HG03354 (cell line): ENCODE measurements at regions not wholly inside any gene's neighbourhood (a gene's known extent, or its start where the extent isn't known, plus 50 kb on each side); places are given as distances from the start of the nearest gene placed in this dataset.

Experiments
- ATAC-seq: cut with Tn5 transposase; IDR thresholded peaks from one replicate; pipeline ENCODE4 v1.9.1; 2021; ENCODE audit warnings: mild to moderate bottlenecking; ENCODE audit not compliant: unreplicated experiment, poor library complexity, severe bottlenecking

DNA sequence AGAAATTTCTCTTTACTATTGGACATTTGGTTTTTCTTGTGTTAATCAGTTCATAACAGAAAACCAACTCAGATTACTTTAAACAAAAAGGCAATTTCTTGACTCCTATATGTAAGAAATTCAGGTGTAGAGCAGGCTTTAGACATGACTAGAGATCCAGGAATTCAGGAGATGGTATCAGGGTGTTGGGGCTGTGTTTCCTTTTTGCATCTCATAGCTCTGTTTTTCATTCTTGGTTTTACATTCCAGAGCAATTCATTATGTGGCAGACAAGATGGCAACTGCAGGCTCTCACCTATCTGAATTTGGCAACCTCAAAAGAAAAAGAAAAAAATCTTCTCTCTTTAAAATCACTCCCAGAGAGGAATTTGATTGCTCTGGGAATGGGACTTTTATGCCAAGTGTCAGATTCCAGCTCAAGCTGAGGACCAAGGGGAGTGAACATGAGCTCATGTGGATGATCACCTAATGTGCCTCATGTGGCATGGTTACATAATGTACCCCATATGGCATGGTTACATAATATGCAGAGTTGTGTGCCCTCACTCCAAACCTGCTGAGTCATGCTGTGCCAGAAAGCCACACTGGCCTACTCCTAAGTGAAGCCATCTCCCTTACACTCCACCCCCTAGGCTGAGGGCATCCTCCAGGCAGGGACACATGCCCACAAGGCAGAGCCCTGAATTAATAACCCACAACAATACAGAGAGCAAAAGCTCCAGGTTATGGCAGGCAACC, 282.7 kb downstream of the MBD2 start:
- no peak for ATAC-seq

DNA sequence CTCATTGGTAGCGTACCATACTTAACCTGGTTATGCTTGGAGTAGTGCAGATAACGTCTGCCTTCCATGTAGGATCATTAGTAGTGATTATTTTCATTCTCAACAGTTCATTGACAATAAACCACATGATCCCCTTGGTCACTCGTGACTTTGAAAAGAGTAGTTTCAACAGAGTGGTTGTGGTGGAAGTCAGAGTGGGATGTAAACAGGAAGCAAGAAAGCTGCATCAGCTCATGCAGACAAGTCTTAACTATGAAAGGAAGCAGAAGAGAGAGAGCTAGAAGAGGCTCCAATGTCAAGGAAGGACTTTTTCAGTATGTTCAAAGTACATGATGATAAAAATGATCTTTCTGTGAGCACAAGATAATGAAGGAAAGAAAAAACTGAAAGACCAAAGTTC, 287.4 kb downstream of the MBD2 start:
- no peak for ATAC-seq

DNA sequence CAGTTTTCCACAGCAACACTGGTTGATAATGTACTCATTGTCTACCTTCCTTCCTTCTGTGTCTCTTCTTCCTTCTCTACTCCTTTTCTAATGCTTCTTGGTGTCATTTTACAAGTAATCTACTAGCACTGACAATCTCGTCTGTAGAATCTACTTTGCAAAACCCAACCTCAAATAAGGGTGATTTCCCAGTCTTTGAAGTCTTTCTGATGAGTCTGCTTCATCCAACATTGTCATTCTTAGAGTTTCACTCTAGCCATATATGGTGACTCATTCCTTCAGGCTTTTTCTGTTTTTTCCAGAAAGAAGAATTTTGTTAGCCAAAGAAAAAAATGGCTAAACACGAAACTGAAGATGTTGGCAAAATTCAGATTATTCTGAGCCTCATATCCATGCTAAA, 288.7 kb downstream of the MBD2 start:
- ATAC-seq, result no peak

DNA sequence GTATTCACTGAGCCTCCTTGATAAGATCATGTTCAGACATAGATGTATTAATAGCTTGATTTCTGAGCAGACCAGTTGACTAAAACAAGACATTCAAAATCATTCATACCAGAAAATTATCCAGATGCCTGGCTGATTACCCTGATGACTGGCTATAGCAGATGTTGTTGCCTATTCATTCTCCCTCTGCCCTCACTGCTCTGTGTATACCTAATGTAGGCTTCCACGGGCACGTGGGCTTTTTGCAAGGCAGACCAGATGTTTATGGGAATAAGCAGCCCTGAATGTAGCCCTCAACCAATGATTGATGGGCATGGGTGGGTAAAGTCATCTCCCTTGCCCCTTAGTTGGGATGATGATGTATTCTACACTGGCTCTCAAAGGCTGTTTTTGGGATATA, 289.1 kb downstream of the MBD2 start:
- ATAC-seq, result no peak

DNA sequence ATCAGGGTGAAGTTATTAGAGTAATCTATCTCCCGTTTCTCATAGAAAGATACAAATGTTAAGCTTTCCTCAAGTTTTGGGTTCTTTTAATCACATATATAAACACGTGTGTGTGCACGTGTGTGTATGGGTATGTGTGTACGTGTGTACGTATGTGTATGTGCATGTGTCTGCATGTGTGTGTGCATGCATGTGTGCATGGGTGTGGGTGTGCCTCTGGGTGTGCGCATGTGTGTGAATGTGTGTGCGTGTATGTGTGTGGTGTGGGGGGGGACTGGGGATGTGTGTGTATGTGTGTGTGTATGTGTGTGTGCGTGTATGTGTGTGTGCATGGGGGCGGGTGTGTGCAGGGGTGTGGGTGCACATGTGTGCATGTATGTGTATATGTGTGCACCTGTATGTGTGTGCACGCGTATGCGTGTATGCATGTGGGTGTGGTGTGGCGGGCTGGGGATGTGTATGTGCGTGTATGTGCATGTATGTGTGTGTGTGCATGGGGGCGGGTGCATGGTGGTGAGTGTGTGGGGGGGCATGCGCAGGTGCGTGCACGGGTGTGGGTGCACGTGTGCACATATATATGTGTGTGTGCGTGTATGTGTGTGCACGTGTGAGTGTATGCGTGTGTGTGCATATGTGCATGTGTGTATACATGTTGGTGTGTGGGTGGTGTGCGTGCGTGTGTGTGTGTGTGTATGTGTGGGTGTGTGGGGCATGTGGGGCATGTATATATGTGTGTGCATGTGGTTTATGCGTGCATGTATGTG, 304.0 kb downstream of the MBD2 start:
- ATAC-seq, result no peak

DNA sequence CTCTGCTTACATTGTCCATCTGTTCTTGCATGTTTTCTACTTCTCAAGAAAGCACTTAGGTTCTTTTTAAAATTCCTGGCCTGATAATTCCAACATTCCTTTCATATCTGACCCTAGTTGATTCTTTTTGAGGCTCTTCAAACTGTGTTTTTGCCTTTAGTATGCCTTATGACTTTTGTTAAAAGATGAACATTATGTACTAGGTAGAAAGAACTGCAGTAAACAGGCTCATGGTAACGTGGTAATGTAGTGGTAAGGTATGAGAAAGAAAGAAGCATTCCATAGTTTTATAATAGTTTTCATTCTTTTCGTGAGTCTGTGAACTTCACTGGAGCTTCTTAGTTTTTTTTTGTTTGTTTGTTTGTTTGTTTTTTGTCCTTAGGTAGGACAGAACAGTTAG, 306.4 kb downstream of the MBD2 start:
- no peak for ATAC-seq

DNA sequence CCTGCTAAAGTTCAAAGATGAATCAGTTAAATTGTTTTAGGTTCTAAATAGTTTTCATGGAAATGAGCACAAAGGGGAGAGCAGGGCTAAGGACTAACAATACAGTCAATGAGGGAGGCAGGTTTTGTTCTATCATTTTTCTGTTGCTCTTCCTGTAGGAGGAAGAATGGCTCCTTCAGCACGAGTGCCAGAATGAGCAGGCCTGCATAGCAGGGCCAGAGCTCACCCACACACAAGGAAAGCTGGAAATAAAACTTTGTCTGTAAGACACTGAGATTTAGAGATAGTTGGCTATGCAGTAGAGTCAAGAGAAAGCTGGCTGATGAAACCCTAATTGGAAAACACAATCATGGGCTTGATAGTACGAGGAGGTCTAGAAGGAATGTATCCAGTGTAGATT, 313.3 kb downstream of the MBD2 start:
- ATAC-seq, result no peak

DNA sequence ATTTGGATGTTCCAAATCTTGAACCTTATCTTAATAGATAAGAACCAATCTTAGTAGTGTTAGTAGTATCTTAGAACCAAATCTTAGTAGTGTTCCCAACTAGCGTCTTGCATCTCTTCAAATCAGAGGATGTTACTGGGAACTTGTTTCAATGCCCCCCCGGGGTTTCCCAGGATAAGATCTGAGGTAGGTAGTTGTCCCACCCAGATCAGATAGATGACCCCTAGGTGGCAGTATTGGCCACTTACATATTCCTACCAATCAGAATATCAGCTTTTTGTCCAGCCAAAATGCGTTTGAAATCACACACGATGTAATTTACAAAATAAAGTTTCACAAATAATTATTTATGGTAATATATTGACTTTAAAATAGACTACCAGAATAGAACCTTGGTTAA, 314.8 kb downstream of the MBD2 start:
- no peak for ATAC-seq

DNA sequence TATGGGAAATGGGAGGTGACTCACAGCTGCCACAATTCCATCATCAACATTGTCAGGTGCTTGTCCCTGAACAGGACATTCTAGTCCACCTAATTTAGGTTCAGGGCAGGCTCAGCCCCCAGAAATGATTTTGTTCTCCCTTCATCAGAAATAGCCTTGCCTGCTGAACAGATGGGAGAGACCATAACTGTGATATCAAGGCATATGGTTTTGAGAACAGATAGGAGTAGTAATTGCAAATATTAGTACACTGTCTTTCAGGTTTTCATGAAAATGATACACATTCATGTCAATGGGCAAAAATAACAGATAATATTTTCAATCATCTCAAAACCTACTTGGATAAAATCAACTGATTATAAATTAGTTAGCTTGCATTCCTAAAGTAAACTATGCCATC, 316.5 kb downstream of the MBD2 start:
- ATAC-seq, result no peak

DNA sequence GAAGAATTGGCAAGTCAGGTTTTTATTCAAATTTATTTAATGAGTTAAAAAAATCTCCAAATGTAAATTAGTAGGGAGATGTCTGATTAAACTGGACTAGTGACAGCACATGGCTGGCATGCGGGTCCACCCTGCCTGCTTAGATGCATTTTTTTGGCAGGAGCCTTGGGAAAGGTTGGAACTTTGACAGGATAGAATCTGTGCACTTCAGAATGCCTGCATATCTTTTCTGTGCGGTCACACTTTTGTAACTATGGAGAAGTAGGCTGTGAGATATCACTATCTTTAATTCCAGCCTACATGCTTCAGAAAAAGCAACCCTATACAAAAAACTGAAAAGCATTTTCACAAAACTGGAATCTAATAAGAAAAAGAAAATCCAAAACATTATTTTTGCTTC, 317.8 kb downstream of the MBD2 start:
- no peak for ATAC-seq

DNA sequence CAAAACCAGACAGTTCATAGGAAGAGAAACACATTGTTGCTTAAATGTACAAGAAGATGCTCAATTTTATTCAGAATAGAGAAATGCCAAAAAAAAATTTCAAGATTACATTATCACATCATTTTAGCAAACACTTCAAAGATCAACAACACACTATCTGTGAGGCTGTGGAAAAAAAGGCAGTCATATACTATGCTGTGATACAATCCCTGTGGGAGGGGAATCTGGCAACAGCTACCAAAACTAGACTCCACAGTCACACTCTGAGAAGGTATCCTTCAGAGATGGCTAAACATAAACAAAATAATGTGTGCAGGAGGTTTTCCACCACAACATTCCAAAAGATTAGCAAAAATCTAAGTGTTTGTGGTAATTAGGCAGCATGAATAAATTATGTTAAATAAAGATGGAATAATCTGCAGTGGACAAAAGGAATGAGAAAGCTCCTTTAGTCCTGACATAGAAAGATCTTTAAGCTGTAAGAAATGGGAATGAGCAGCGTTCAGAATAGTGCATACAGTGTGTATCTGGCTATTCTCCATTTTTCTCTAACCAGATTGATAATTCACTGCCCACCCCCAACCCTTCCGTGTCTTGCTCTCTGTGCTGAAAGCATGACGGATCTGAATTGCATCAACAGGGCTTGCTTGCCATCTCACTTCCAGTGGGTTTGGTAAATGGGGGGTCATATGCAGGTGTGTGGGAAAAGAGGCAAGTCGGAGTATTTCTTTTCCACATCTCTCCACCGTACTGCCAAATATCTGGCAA, 329.6 kb downstream of the MBD2 start:
- ATAC-seq, result no peak

DNA sequence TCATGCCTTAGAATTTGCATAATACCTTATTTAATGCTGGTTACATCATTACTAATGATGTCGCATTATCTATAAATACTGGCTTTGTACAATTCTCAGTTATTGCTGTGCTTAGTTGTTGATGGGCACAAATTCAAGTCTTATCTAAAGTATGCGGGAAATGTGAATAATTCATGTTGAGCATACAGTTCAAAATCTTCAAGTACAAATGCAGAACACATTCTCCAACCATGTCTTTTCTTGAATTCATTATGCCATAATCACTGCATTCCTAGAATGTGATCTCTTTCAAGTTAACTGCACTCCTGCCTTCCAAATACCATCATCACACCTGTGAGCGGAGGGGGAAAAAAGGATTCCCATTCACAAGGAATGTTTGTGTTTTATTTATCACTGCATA, 337.0 kb downstream of the MBD2 start:
- ATAC-seq, result no peak

DNA sequence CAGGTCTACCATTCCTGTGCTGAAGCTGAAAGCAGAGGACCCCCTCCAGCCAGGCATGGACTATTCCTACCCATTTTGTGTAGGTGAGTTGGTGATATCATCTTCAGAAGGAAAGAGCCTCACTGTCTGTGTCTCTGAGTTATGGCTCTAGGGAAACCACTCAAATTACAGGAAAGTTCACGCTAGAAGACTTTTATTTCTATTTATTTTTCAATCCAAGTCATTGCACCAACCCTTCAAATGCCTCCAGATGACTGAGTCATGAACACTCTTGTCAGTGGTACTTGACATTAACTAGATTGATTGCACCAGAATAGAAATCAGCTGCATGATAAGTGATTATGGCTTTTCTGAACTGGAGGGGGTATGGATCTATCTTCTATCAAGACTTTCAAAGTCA, 338.4 kb downstream of the MBD2 start:
- ATAC-seq, result no peak

DNA sequence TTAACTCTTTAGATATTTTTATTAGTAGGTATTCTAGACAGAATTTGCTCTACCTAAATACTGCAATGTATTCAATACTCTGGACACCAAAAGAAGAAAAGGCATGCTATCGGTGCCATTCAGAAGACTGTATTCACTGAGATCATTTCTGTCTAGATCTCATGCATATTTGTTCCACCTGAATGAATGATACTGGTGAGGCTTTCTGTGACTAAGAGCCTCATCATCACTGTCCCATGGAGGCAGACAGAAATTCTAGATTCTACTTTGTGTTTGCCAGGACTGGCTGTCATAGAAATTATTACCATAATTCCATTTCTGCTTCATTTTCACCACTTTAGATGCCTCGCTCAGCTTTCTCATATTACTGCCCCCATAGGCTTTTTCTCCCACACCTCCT, 340.7 kb downstream of the MBD2 start:
- ATAC-seq, result no peak

DNA sequence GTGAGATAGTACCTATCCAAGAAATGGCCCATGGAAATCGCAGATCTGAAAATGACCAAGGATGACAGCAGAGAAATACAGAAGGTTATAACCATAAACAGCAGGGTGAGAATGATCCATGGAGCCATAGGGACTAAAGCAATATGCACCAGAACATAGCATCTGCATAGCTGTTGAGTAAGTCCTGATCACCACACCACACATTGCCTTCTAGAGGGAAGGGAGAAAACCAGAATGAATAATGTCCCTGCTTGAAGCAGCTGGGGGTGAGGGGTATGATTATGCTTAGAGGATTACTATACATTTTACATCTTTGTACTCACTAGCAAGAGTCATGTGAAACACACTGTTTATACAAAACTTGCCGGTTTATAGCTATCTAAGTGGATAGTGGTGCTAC, 350.4 kb downstream of the MBD2 start:
- no peak for ATAC-seq

DNA sequence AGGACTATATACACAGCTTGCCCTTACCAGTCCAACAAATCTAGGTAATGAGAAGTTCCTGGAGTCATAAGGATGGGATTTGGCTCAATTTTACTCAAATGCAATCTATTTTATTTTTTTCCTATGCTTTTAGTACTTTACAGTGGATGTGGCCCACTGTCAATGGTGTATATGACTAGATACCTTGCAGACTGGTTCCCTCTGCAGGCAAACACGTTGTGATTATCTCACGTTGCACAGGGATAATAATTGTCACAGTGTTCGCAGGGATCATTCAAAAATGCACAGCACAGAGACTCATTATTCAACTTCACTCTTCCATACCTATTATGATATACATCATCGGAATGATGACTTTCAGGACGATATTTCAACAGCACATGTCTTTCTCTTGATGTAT, 359.7 kb downstream of the MBD2 start:
- ATAC-seq, result no peak

DNA sequence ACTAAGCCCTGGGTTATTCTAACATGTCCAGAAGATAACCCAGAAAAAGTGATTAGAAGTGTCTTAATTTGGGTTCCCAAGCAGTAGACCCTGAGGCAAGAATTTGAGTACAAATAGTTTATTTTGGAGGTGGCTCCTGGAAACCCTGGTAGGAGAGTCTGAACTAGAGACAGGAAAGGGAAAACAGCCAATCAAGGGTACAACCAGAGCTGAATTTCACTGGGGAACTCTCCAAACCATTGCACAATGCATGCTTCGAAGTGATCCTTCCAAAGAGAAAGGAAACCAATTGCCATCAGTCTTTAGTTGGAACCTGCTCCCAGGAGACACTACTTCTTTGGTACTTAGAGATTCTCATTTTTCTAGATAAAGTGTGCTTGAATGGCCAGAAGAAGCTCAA, 361.5 kb downstream of the MBD2 start:
- ATAC-seq, result no peak

DNA sequence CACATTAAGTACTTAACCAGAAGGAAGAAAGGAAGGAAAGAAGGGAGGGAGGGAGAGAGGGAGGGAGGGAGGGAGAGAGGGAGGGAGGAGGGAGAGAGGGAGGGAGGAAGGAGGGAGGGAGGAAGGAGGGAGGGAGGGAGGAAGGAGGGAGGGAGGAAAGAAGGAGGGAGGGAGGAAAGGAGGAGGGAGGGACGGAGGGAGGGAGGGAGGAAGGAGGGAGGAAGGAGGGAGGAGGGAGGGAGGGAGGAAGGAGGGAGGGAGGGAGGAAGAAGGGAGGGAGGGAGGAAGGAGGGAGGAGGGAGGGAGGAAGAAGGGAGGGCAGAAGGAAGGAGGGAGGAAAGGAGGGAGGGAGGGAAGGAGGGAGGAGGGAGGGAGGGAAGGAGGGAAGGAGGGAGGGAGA, 363.3 kb downstream of the MBD2 start:
- ATAC-seq, result no peak

DNA sequence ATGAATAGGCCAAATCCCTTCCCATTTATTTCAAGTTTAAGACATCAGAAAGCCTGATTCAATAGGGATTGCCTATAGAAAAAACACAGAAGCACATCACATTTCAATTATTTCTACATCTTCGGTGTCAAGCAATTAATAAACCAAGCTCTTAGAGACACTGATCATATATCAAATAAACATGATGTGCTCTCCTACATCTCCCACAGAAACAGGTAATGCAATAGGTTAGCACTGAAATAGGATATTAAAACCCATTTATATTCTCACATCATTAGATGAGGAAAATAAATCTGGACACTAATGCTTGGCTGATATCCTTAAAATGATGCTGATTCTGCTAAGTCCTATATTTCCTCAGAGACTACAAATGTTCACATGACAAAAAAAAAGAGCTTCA, 364.7 kb downstream of the MBD2 start:
- no peak for ATAC-seq

DNA sequence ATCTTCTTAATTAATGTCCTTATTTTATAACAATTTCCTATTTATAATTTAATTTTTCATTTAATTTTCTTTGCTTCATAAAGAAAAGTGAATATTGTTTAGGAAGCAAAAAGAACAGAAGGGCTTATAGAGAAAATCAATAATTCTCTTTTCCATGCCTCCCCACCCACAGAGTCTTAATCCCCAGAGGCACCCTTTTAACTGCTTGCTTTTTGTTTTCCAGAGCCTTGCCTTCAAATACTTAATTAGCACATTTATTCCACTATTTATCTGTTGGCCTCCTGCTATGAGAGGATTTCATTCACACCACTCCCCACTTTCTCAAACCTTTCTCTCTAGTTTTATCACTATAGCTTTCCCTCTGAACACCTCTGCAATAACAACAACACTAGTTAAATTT, 373.6 kb downstream of the MBD2 start:
- no peak for ATAC-seq

DNA sequence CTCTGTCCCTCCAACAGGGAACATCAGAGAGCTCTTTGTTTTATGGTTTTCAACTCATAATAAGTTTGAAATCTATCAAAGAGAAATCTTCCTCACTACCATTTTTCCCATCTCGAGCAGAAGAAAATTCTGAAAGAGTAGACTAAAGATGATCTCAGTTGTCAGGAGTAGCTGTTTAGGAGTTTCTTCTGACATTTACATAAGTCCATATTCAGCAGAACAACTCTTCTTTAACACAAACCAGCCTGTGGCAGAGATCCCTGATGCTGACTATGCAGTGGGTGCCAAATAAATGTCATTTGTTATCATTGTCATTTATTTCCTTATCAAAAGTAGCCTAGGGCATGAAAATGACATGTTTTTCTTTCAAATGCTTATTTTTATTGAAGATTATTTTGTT, 380.7 kb downstream of the MBD2 start:
- ATAC-seq, result no peak
